ENCODE measurements at regions not wholly inside any gene's neighbourhood (a gene's known extent, or its start where the extent isn't known, plus 50 kb on each side); places are given as distances from the start of the nearest gene placed in this dataset.

GRCh38 chr5:79893976-79894375 lies 97.1 kb downstream of the MTX3 start:
- no peak for TF ChIP-seq CTCF (IDR thresholded peaks at IDR 0.05; ENCODE audit: low read depth, low read length, missing input control)
- TF ChIP-seq FOXA1 (IDR thresholded peaks at IDR 0.05) = no peak
- TF ChIP-seq MAX (IDR thresholded peaks at IDR 0.05) = no peak
- TF ChIP-seq REST (IDR thresholded peaks at IDR 0.05) = no peak
- TF ChIP-seq RAD21 (IDR thresholded peaks at IDR 0.05) = no peak
- no peak for TF ChIP-seq GABPA (IDR thresholded peaks at IDR 0.05 in 1 of 2, conservative IDR thresholded peaks at IDR 0.05 in 1 of 2)
- TF ChIP-seq HNF4A (conservative IDR thresholded peaks at IDR 0.05) = no peak
- TF ChIP-seq RXRA (IDR thresholded peaks at IDR 0.05) = no peak
- TF ChIP-seq HNF4G (IDR thresholded peaks at IDR 0.05) = no peak
- no peak for TF ChIP-seq JUND (IDR thresholded peaks at IDR 0.05)
- TF ChIP-seq EGR1 (IDR thresholded peaks at IDR 0.05; ENCODE audit: low read depth in 2 of 2) = no peak
- TF ChIP-seq ZBTB33 (IDR thresholded peaks at IDR 0.05) = no peak
- no peak for TF ChIP-seq YY1 (IDR thresholded peaks at IDR 0.05)

Data from liver (tissue), 3 donors.